ENCODE measurements at regions not wholly inside any gene's neighbourhood (a gene's known extent, or its start where the extent isn't known, plus 50 kb on each side); places are given as distances from the start of the nearest gene placed in this dataset.

DNA sequence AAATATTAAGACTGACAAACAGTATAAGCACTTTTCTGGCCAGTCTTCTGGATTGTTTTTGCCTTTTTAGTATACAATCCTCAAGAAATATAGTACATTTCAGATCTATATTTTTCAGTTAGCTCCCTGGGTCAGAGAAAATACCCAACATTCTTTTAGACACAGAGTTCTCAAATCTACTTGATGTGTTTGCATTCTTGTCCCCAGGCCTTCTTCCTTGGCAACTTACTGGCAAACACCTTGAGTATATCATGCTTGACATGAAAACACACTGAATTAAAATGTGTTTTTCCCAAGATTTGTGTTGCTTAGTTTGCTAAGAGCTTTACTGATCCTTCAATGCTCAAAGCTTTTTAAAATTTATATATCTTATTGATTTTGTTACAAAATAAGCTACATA lies 1413.1 kb upstream of the CDH9 start:
- TF ChIP-seq, protein P1, sequence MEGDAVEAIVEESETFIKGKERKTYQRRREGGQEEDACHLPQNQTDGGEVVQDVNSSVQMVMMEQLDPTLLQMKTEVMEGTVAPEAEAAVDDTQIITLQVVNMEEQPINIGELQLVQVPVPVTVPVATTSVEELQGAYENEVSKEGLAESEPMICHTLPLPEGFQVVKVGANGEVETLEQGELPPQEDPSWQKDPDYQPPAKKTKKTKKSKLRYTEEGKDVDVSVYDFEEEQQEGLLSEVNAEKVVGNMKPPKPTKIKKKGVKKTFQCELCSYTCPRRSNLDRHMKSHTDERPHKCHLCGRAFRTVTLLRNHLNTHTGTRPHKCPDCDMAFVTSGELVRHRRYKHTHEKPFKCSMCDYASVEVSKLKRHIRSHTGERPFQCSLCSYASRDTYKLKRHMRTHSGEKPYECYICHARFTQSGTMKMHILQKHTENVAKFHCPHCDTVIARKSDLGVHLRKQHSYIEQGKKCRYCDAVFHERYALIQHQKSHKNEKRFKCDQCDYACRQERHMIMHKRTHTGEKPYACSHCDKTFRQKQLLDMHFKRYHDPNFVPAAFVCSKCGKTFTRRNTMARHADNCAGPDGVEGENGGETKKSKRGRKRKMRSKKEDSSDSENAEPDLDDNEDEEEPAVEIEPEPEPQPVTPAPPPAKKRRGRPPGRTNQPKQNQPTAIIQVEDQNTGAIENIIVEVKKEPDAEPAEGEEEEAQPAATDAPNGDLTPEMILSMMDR (conservative IDR thresholded peaks at IDR 0.05; ENCODE audit: low read length), result no peak
- TF ChIP-seq EZH2phosphoT487 (IDR thresholded peaks at IDR 0.05; ENCODE audit: borderline replicate concordance, low read depth, low read length), result no peak

Measured in OCI-LY7 (cell line).